Lower lobe of right lung (tissue), 2 donors: ENCODE measurements at regions not wholly inside any gene's neighbourhood (a gene's known extent, or its start where the extent isn't known, plus 50 kb on each side); places are given as distances from the start of the nearest gene placed in this dataset.
A peak's percentile ranks its signal among the peaks of the same experiment; 100 is the strongest.

ENCODE experiments used
- ATAC-seq, 2 donors: fragments of 200-7000 bp; cut with Tn5 transposase; one replicate each; pipeline ENCODE4 v1.9.1; 2020 to 2022; ENCODE audit warnings: mild to moderate bottlenecking in 2 of 2, moderate library complexity in 2 of 2
- DNase-seq: peaks from one replicate; pipeline ENCODE4 v3.0.0-alpha.2; 2020
- H3K27ac ChIP-seq: fragments of 200-600 bp; one replicate; pipeline ENCODE4 v1.8.0; 2022
- H3K27me3 ChIP-seq: fragments of 200-600 bp; one replicate; pipeline ENCODE4 v1.8.0; 2022; ENCODE audit warnings: low read depth
- H3K36me3 ChIP-seq: fragments of 200-600 bp; one replicate; pipeline ENCODE4 v1.8.0; 2022; ENCODE audit warnings: mild to moderate bottlenecking
- H3K4me1 ChIP-seq: fragments of 200-600 bp; one replicate; pipeline ENCODE4 v1.8.0; 2022
- H3K4me3 ChIP-seq: fragments of 200-600 bp; one replicate; pipeline ENCODE4 v1.8.0; 2022; ENCODE audit warnings: mild to moderate bottlenecking
- H3K9me3 ChIP-seq: fragments of 200-600 bp; one replicate; pipeline ENCODE4 v1.8.0; 2022
- CTCF ChIP-seq: fragments of 200-600 bp; IDR thresholded peaks from one replicate; pipeline ENCODE4 v1.8.0; 2022; ENCODE audit warnings: antibody characterized with exemption, mild to moderate bottlenecking
- intact Hi-C: fragments of 100-400 bp; cut with DNase I; formaldehyde crosslinking; loops from one replicate; pipeline ENCODE4 v1.11.0; 2022
- donor health status: DM: no; HTN: yes; CAD: no; lungs with severe emphysema.

- H3K9me3 ChIP-seq = no peaks in the 10 kb centered on the region
- no peaks in the 10 kb centered on the region for H3K4me1 ChIP-seq
- no peak for DNase-seq
- TF ChIP-seq CTCF = no peak
- H3K4me3 ChIP-seq = no peak overlapping the region
- H3K36me3 ChIP-seq = no peaks in the 10 kb centered on the region
- no peaks in the 10 kb centered on the region for H3K27me3 ChIP-seq
- no peak for ATAC-seq
- intact Hi-C loops = no loop called here
- no peak overlapping the region for H3K27ac ChIP-seq
Measured at GRCh38 chr9:16348531-16348930, 521.9 kb downstream of the BNC2 start.

- DNase-seq (no peak), ATAC-seq (no peak)
- Histone ChIP-seq H3K4me1 (no peaks in the 10 kb centered on the region), H3K27me3 (no peaks in the 10 kb centered on the region), H3K9me3 (no peaks in the 10 kb centered on the region), H3K36me3 (no peaks in the 10 kb centered on the region), H3K4me3 (no peak overlapping the region), H3K27ac (no peak overlapping the region)
- intact Hi-C loops = no loop called here
- no peak for TF ChIP-seq CTCF
Measured at GRCh38 chr9:16352251-16352650, 518.2 kb downstream of the BNC2 start.

GRCh38 chr9:16352791-16353401 lies 517.6 kb downstream of the BNC2 start:
- intact Hi-C loops = no loop called here
- Histone ChIP-seq H3K4me1 (no peaks in the 10 kb centered on the region), H3K9me3 (no peaks in the 10 kb centered on the region), H3K27ac (no peak overlapping the region), H3K4me3 (no peak overlapping the region), H3K27me3 (no peaks in the 10 kb centered on the region), H3K36me3 (no peaks in the 10 kb centered on the region)
- peak; percentile 68 to 76 for ATAC-seq
- DNase-seq = no peak
- no peak for TF ChIP-seq CTCF

GRCh38 chr9:16356196-16356765 lies 514.2 kb downstream of the BNC2 start:
- H3K4me3 ChIP-seq = no peak overlapping the region
- H3K4me1 ChIP-seq = no peaks in the 10 kb centered on the region
- no peak overlapping the region for H3K27ac ChIP-seq
- H3K27me3 ChIP-seq = no peaks in the 10 kb centered on the region
- intact Hi-C loops = no loop called here
- DNase-seq = no peak
- no peak for TF ChIP-seq CTCF
- ATAC-seq = no peak
- H3K36me3 ChIP-seq = no peaks in the 10 kb centered on the region
- H3K9me3 ChIP-seq = no peaks in the 10 kb centered on the region

DNA sequence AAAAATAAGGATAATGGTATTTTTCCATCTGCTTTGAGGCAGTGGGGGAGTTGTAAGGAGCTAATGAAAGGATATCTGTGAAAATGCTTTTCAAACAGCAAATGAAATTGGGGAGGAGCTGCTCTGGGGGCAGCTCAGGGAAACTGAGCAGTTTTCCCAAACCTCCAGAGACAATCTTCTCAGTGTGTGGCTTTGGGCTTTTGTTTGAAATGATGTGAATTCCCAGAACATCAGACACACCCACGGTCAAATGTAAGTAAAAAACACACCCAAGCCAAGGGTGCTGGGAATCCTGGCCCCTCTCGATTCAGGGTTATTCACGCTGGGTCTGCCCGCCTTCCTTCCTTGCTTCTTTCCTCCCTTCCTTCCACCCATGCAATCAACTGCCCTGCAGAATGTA lies 512.6 kb downstream of the BNC2 start:
- Histone ChIP-seq H3K36me3 (no peaks in the 10 kb centered on the region), H3K27me3 (no peaks in the 10 kb centered on the region), H3K9me3 (no peaks in the 10 kb centered on the region), H3K4me1 (no peaks in the 10 kb centered on the region), H3K27ac (no peak overlapping the region), H3K4me3 (no peak overlapping the region)
- TF ChIP-seq CTCF = no peak
- DNase-seq (no peak), ATAC-seq (no peak)
- intact Hi-C loops = no loop called here
